ENCODE measurements at regions not wholly inside any gene's neighbourhood (a gene's known extent, or its start where the extent isn't known, plus 50 kb on each side); places are given as distances from the start of the nearest gene placed in this dataset.

DNA sequence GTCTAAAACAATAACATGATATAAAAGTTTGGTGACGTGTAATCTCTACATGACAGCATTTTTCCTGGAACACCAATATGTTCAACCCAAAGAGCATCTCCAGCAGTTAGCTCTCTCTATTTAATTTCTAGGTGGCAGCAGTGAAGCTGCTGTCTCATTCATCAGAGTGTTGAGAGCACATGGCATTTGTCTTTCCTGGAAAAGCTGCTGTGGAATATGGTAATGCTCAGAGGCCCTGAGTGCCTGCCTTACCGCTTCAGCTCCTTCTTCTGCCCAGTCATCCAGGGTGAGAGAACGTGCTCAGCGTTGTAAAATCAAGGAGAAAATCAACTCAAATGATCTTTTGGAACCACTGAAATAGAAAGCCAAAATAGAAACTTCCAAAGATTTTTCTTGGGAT, 640.7 kb downstream of the ADGRL2 start:
- no peak overlapping the region for H3K27ac ChIP-seq (ENCODE audit: low read depth, low read length, poor library complexity, severe bottlenecking)
- H3K9me3 ChIP-seq (ENCODE audit: low read length), result no peaks in the 10 kb centered on the region
- no peak overlapping the region for H2AFZ ChIP-seq (ENCODE audit: low read length)
- no peaks in the 10 kb centered on the region for H3F3A ChIP-seq (ENCODE audit: insufficient read depth, low read length)
- H3K79me2 ChIP-seq (ENCODE audit: insufficient read depth, low read length), result no peaks in the 10 kb centered on the region
- H4K20me1 ChIP-seq (ENCODE audit: insufficient read depth, low read length), result no peaks in the 10 kb centered on the region
- H3K27me3 ChIP-seq (ENCODE audit: insufficient read depth, low read length), result no peaks in the 10 kb centered on the region
- no peak overlapping the region for H3K4me3 ChIP-seq (ENCODE audit: low read depth, low read length, poor library complexity, severe bottlenecking)
- H3K4me1 ChIP-seq (ENCODE audit: insufficient read depth, low read length, severe bottlenecking), result no peaks in the 10 kb centered on the region
- no peak overlapping the region for H3K4me2 ChIP-seq (ENCODE audit: low read length)
- TF ChIP-seq EZH2 (IDR thresholded peaks at IDR 0.05; ENCODE audit: borderline replicate concordance, low read length), result no peak
- TF ChIP-seq, protein P1, sequence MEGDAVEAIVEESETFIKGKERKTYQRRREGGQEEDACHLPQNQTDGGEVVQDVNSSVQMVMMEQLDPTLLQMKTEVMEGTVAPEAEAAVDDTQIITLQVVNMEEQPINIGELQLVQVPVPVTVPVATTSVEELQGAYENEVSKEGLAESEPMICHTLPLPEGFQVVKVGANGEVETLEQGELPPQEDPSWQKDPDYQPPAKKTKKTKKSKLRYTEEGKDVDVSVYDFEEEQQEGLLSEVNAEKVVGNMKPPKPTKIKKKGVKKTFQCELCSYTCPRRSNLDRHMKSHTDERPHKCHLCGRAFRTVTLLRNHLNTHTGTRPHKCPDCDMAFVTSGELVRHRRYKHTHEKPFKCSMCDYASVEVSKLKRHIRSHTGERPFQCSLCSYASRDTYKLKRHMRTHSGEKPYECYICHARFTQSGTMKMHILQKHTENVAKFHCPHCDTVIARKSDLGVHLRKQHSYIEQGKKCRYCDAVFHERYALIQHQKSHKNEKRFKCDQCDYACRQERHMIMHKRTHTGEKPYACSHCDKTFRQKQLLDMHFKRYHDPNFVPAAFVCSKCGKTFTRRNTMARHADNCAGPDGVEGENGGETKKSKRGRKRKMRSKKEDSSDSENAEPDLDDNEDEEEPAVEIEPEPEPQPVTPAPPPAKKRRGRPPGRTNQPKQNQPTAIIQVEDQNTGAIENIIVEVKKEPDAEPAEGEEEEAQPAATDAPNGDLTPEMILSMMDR (IDR thresholded peaks at IDR 0.05; ENCODE audit: low read length), result no peak
- no peak overlapping the region for H3K9ac ChIP-seq (ENCODE audit: low read length)
- no peaks in the 10 kb centered on the region for H3K36me3 ChIP-seq (ENCODE audit: insufficient read depth, low read length)
- no peaks in the 10 kb centered on the region for H3K9me2 ChIP-seq (ENCODE audit: low read depth, low read length)

DNA sequence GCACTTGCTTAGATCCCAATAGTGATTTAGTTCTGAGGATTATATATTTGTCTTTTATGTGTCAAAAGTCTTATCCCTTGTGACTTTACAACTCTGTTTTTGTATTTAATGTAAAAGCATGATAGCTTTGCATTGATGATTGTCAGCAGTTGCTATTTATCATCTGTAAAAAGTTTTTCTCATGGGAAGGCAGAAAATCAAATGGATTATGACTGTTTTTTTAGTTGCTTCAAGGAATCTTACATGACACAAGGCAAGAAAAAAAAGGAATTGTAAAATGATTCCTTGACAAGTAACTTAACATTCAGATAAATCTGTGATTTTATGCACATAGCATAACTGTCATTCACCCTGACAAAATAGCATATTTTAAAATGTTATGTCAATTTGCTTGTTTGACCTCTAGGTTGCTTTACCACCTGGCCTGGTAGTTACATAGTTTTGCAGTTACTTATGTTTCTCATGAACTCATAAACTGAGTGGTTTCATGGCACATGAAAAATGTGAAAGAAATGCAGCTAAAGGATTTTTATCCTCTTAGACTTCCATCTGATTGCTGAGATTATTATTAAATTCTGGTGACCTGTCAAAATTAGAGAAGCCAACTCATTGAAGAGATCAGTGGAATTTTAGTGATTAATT, 622.6 kb downstream of the ADGRL2 start:
- Histone ChIP-seq H3K9me2 (ENCODE audit: low read depth, low read length) (no peaks in the 10 kb centered on the region), H3K9me3 (ENCODE audit: low read length) (no peaks in the 10 kb centered on the region), H2AFZ (ENCODE audit: low read length) (no peak overlapping the region), H3K27me3 (ENCODE audit: insufficient read depth, low read length) (no peaks in the 10 kb centered on the region), H3K4me1 (ENCODE audit: insufficient read depth, low read length, severe bottlenecking) (no peaks in the 10 kb centered on the region), H3K27ac (ENCODE audit: low read depth, low read length, poor library complexity, severe bottlenecking) (no peak overlapping the region), H4K20me1 (ENCODE audit: insufficient read depth, low read length) (no peaks in the 10 kb centered on the region), H3K9ac (ENCODE audit: low read length) (no peak overlapping the region), H3K79me2 (ENCODE audit: insufficient read depth, low read length) (no peaks in the 10 kb centered on the region), H3K4me3 (ENCODE audit: low read depth, low read length, poor library complexity, severe bottlenecking) (no peak overlapping the region), H3K36me3 (ENCODE audit: insufficient read depth, low read length) (no peaks in the 10 kb centered on the region), H3K4me2 (ENCODE audit: low read length) (no peak overlapping the region), H3F3A (ENCODE audit: insufficient read depth, low read length) (no peaks in the 10 kb centered on the region)
- TF ChIP-seq, protein P1 (IDR thresholded peaks at IDR 0.05; ENCODE audit: low read length), result no peak
- TF ChIP-seq EZH2 (IDR thresholded peaks at IDR 0.05; ENCODE audit: borderline replicate concordance, low read length), result no peak

DNA sequence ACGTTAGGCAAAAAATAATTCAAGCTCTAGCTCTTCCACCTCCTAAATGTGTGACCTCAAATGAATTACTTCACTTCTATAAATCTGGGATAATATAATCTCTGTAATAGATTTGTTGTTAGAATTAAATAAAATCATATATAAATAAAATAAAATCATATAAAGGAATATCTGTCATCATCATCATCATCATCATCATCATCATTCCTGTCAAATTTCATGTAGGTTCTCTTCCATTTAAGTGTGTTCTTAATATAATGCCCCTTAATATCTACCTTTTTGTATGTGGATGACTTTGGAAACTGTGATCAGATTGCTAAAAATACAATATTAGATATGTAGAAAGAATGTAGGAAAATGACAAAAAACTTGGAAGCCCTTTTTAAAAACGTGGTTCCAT, 621.0 kb downstream of the ADGRL2 start:
- no peak overlapping the region for H3K4me2 ChIP-seq (ENCODE audit: low read length)
- no peaks in the 10 kb centered on the region for H3K27me3 ChIP-seq (ENCODE audit: insufficient read depth, low read length)
- H3K9me3 ChIP-seq (ENCODE audit: low read length), result no peaks in the 10 kb centered on the region
- no peak overlapping the region for H2AFZ ChIP-seq (ENCODE audit: low read length)
- no peaks in the 10 kb centered on the region for H3F3A ChIP-seq (ENCODE audit: insufficient read depth, low read length)
- no peaks in the 10 kb centered on the region for H3K4me1 ChIP-seq (ENCODE audit: insufficient read depth, low read length, severe bottlenecking)
- H4K20me1 ChIP-seq (ENCODE audit: insufficient read depth, low read length), result no peaks in the 10 kb centered on the region
- no peaks in the 10 kb centered on the region for H3K79me2 ChIP-seq (ENCODE audit: insufficient read depth, low read length)
- TF ChIP-seq, protein P1 (IDR thresholded peaks at IDR 0.05; ENCODE audit: low read length), result no peak
- no peak for TF ChIP-seq EZH2 (IDR thresholded peaks at IDR 0.05; ENCODE audit: borderline replicate concordance, low read length)
- H3K9me2 ChIP-seq (ENCODE audit: low read depth, low read length), result no peaks in the 10 kb centered on the region
- H3K36me3 ChIP-seq (ENCODE audit: insufficient read depth, low read length), result no peaks in the 10 kb centered on the region
- no peak overlapping the region for H3K9ac ChIP-seq (ENCODE audit: low read length)
- H3K4me3 ChIP-seq (ENCODE audit: low read depth, low read length, poor library complexity, severe bottlenecking), result no peak overlapping the region
- H3K27ac ChIP-seq (ENCODE audit: low read depth, low read length, poor library complexity, severe bottlenecking), result no peak overlapping the region
